K562 (cell line): ENCODE measurements at regions not wholly inside any gene's neighbourhood (a gene's known extent, or its start where the extent isn't known, plus 50 kb on each side); places are given as distances from the start of the nearest gene placed in this dataset.

Source experiments
- ATAC-seq: fragments of 200-7000 bp; cut with Tn5 transposase; 3 replicates; pipeline ENCODE4 v1.9.1; 2020; ENCODE audit warnings: moderate library complexity
- BruUV-seq: library from RNA; stranded (reverse); fragments of 400-500 nt; replicated peaks from 2 replicates; lab custom pipeline; 2021; lab: Mats Ljungman, UMichigan
- CTCF ChIA-PET: fragments of 300-600 bp; formaldehyde crosslinking; extraction: SDS; loops from one replicate; lab custom pipeline; 2021; ENCODE audit warnings: low intra/inter-chr PET ratio; lab: Yijun Ruan, JAX
- POLR2A ChIA-PET: fragments of 300-600, 350-650 bp; sonication (Branson Sonifier 250); formaldehyde crosslinking; extraction: SDS; loops from one replicate; lab custom pipeline; 2021; ENCODE audit warnings: antibody characterized with exemption, inconsistent platforms; lab: Yijun Ruan, JAX
- DNase-seq, 4 experiments: peaks; one replicate each; pipeline versions ENCODE4 v3.0.0 to v3.0.0-alpha.2; 2011 to 2018; ENCODE audit warnings: low spot score in 3 of 4, mixed read lengths in 3 of 4; ENCODE audit errors: extremely low read depth in 1 of 4
- FAIRE-seq: peaks from 2 replicates; lab custom pipeline; 2011; peaks lifted over from hg19 to GRCh38; lab: Jason Lieb, UNC
- H2AFZ ChIP-seq: 2 replicates; pipeline ENCODE4 v1.6.0; 2011; ENCODE audit warnings: low read depth, low read length, control low read depth, inconsistent platforms
- H3K27ac ChIP-seq: fragments of 200-600 bp; 3 replicates; pipeline ENCODE4 v1.8.0; 2011; ENCODE audit warnings: low read depth, mild to moderate bottlenecking, control low read depth, inconsistent platforms, low read length, moderate library complexity, mixed read lengths; ENCODE audit errors: extremely low read depth
- H3K27me3 ChIP-seq, 2 experiments: fragments of 300-600 bp in 1 of 2; 2 replicates in 1 of 2; 3 replicates in 1 of 2; pipeline versions ENCODE4 v1.6.0 to v1.8.0; 2011; ENCODE audit warnings: inconsistent platforms in 2 of 2, low read length in 2 of 2, mild to moderate bottlenecking in 1 of 2, mixed read lengths in 1 of 2, moderate library complexity in 1 of 2; ENCODE audit not compliant: control insufficient read depth in 2 of 2, insufficient read depth in 2 of 2
- H3K36me3 ChIP-seq: fragments of 300-600 bp; 3 replicates; pipeline ENCODE4 v1.8.0; 2011; ENCODE audit warnings: mild to moderate bottlenecking, low read length, inconsistent platforms; ENCODE audit not compliant: control insufficient read depth, insufficient read depth
- H3K4me1 ChIP-seq, 2 experiments: fragments of 200-600 bp in 1 of 2; replicated peaks in 1 of 2; 2 replicates in 1 of 2; 3 replicates in 1 of 2; pipeline versions ENCODE4 v1.5.1 to v1.8.0; 2011; ENCODE audit warnings: inconsistent platforms in 2 of 2, low read length in 2 of 2, mild to moderate bottlenecking in 1 of 2, mixed read lengths in 1 of 2, moderate library complexity in 1 of 2; ENCODE audit not compliant: control insufficient read depth in 2 of 2, insufficient read depth in 2 of 2
- H3K4me2 ChIP-seq: 2 replicates; pipeline ENCODE4 v1.6.1; 2011; ENCODE audit warnings: low read length, control low read depth, inconsistent platforms, mixed read lengths; ENCODE audit not compliant: insufficient read depth
- H3K4me3 ChIP-seq: fragments of 200-600 bp; sonication (generic), shearing (Covaris generic); 2 replicates; pipeline ENCODE4 v1.5.1; 2016; ENCODE audit warnings: control low read depth, inconsistent platforms
- H3K79me2 ChIP-seq: fragments of 200-600 bp; 3 replicates; pipeline ENCODE4 v1.8.0; 2011; ENCODE audit warnings: low read length, inconsistent platforms; ENCODE audit not compliant: control insufficient read depth, insufficient read depth
- H3K9ac ChIP-seq, 2 experiments: 2 replicates each; pipeline versions ENCODE4 v1.6.0 to v1.6.1; 2011; ENCODE audit warnings: low read depth in 2 of 2, low read length in 2 of 2, control low read depth in 1 of 2, inconsistent platforms in 1 of 2, mild to moderate bottlenecking in 1 of 2, mixed read lengths in 1 of 2; ENCODE audit not compliant: insufficient read depth in 1 of 2
- H3K9me1 ChIP-seq: one replicate; pipeline ENCODE4 v1.6.0; 2011; ENCODE audit warnings: inconsistent platforms, mild to moderate bottlenecking, low read length, moderate library complexity; ENCODE audit not compliant: control insufficient read depth, insufficient read depth
- H3K9me3 ChIP-seq: replicated peaks from 2 replicates; pipeline ENCODE4 v1.5.1; 2011; ENCODE audit warnings: low read depth, low read length, inconsistent platforms; ENCODE audit not compliant: control insufficient read depth, insufficient read depth
- H4K20me1 ChIP-seq: replicated peaks from 2 replicates; pipeline ENCODE4 v1.6.1; 2011; ENCODE audit warnings: low read length, inconsistent platforms, mixed read lengths; ENCODE audit not compliant: control insufficient read depth, insufficient read depth
- BRD9 ChIP-seq: fragments of 450-650 bp; IDR thresholded peaks from 2 replicates; pipeline ENCODE4 v1.6.1; 2018; ENCODE audit warnings: low read depth; ENCODE audit not compliant: partially characterized antibody
- CBX3 ChIP-seq, 2 experiments: IDR thresholded peaks; 1 replicate in 1 of 2; 2 replicates in 1 of 2; pipeline ENCODE4 v1.6.1; 2012; ENCODE audit warnings: inconsistent platforms in 2 of 2, low read length in 2 of 2, borderline replicate concordance in 1 of 2, control low read depth in 1 of 2
- CHD1 ChIP-seq: fragments of 200-600 bp; sonication (generic); IDR thresholded peaks from one replicate; pipeline ENCODE4 v1.6.1; 2012; ENCODE audit warnings: mild to moderate bottlenecking, moderate library complexity, low read length, inconsistent platforms
- ELF2 ChIP-seq: fragments of 250-450 bp; sonication (Bioruptor Pico); IDR thresholded peaks from 2 replicates; pipeline ENCODE4 v1.5.0; 2021; ENCODE audit warnings: mild to moderate bottlenecking
- HMGN3 ChIP-seq: IDR thresholded peaks from 2 replicates; pipeline ENCODE4 v1.6.1; 2011; ENCODE audit warnings: borderline replicate concordance, low read depth, mild to moderate bottlenecking, mixed read lengths, low read length; ENCODE audit not compliant: insufficient read length; ENCODE audit errors: extremely low read depth
- ILF3 ChIP-seq: fragments of 450-650 bp; IDR thresholded peaks from 2 replicates; pipeline ENCODE4 v1.6.1; 2018; ENCODE audit warnings: antibody characterized with exemption, mild to moderate bottlenecking, moderate library complexity, borderline replicate concordance
- MCM7 ChIP-seq, 2 experiments: fragments of 450-650 bp; IDR thresholded peaks; 2 replicates each; pipeline ENCODE4 v1.6.1; 2016 to 2018
- SMARCE1 ChIP-seq: fragments of 450-650 bp; IDR thresholded peaks from 2 replicates; pipeline ENCODE4 v1.7.1; 2016; ENCODE audit warnings: mild to moderate bottlenecking
- ZEB2 ChIP-seq: fragments of 450-650 bp; IDR thresholded peaks from 2 replicates; pipeline ENCODE4 v1.6.1; 2016
- ZNF133 ChIP-seq: fragments of 250-450 bp; sonication (Bioruptor Pico); IDR thresholded peaks from 2 replicates; pipeline ENCODE4 v1.4.0; 2020; ENCODE audit warnings: mild to moderate bottlenecking
- ZNF707 ChIP-seq: fragments of 250-450 bp; sonication (Bioruptor Pico); conservative IDR thresholded peaks from 2 replicates; pipeline ENCODE4 v1.8.0; 2022; ENCODE audit warnings: inconsistent platforms, mild to moderate bottlenecking, moderate library complexity
- ZZZ3 ChIP-seq: fragments of 450-650 bp; IDR thresholded peaks from 2 replicates; pipeline ENCODE4 v1.6.1; 2016; ENCODE audit warnings: antibody characterized with exemption, mild to moderate bottlenecking, moderate library complexity
- WGBS: fragments of 100-300 bp; shearing (Covaris generic); methylation state at CpG from one replicate; pipeline ENCODE4 v1.1.6; 2016; ENCODE audit warnings: low coverage, mixed read lengths; ENCODE audit not compliant: insufficient coverage; ENCODE audit errors: missing lambda C conversion rate; 5-methylcytosine and 5-hydroxymethylcytosine counted together
- in situ Hi-C: fragments of 300-500 bp; cut with MboI; formaldehyde crosslinking; loops from 4 replicates; pipeline ENCODE4 v1.15.0; 2018; ENCODE audit warnings: inconsistent platforms, mixed read lengths
- intact Hi-C: fragments of 100-400 bp; cut with micrococcal nuclease; formaldehyde crosslinking; loops from 2 replicates; pipeline ENCODE4 v1.14.2; 2022
- TF ChIP-seq, protein P1 (sequence below): sonication (generic); formaldehyde crosslinking; IDR thresholded peaks from 2 replicates; pipeline ENCODE4 v1.8.1; 2022; ENCODE audit warnings: missing genetic modification reagents
- TF ChIP-seq, protein P2 (sequence below): fragments of 200-800 bp; sonication (Bioruptor generic); IDR thresholded peaks from 2 replicates; pipeline ENCODE4 v1.6.1; 2017; ENCODE audit warnings: missing genetic modification characterization, missing compliant biosample characterization
- TF ChIP-seq, protein P3 (sequence below): fragments of 200-800 bp; sonication (Bioruptor generic); IDR thresholded peaks from 2 replicates; pipeline ENCODE4 v1.6.1; 2017; ENCODE audit warnings: missing genetic modification characterization, missing compliant biosample characterization

DNA sequence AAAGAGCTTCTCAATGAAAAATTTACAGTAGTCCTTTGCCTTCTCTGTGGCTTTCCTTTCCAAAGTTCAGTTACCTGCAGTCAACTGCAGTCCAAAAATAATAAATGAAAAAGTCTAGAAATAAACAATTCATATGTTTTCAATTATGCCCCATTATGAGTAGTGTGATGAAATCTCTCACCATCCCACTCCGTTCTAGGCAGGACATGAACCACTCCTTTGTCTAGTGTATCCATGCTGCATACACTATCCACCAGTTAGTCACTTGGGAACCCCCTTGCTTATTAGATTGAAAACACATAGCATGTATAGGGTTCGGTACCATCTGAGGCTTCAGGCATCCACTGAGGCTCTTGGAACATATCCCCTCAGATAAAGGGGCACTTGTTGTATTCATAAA lies 80.6 kb upstream of the EYA4 start:
- H4K20me1 ChIP-seq = no peaks in the 10 kb centered on the region
- no peaks in the 10 kb centered on the region for H3K9me3 ChIP-seq
- H3K4me2 ChIP-seq = no peak overlapping the region
- no peaks in the 10 kb centered on the region for H3K36me3 ChIP-seq
- H3K9ac ChIP-seq = no peak overlapping the region
- DNase-seq (no peak), ATAC-seq (no peak), FAIRE-seq (no peak)
- 0% methylated on average over 2 of the region's 2 CpGs for WGBS
- no peak overlapping the region for H3K27ac ChIP-seq
- no peaks in the 10 kb centered on the region for H3K79me2 ChIP-seq
- intact Hi-C loops = no loop called here
- ChIA-PET CTCF (no interaction called here), POLR2A (no interaction called here)
- TF ChIP-seq CBX3 (IDR thresholded peaks at IDR 0.05; ENCODE audit: borderline replicate concordance in 1 of 2, low read length in 2 of 2) (no peak), ZNF133 (CRISPR knock-in tag) (no peak), MCM7 (IDR thresholded peaks at IDR 0.05) (no peak), ILF3 (no peak), ZEB2 (no peak), ZNF707 (CRISPR knock-in tag) (no peak), ELF2 (no peak)
- no peak overlapping the region for H2AFZ ChIP-seq
- no peaks in the 10 kb centered on the region for H3K27me3 ChIP-seq
- no peaks in the 10 kb centered on the region for H3K4me1 ChIP-seq
- no peaks in the 10 kb centered on the region for H3K9me1 ChIP-seq
- in situ Hi-C loops = loop anchor here (25.0 kb wide), 1 partner anchor 927 kb away; no protein-coding TSS in a partner anchor
- no TSS peak for BruUV-seq
- H3K4me3 ChIP-seq = no peak overlapping the region

DNA sequence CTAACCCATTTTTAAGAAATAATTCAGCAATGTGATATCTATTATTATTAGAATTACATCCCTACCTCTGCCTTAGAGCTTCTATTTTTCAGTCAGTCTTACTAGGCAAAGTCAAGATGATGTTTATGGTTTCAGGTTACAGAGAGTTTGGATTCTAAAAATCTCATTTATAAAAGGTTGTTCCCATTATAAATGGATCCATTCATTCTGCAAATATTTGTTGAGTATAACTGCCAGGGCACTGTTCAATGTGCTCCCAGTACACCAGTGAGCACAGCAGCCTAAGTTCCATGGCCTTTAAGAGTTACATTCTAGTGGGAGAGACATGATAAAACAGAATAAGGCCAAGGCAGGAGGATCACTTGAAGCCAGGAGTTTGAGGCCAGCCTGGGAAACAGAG lies 75.9 kb upstream of the EYA4 start:
- DNase-seq = no peak
- Histone ChIP-seq H3K27me3 (no peaks in the 10 kb centered on the region), H3K9me1 (no peaks in the 10 kb centered on the region), H3K9me3 (no peaks in the 10 kb centered on the region; the same call in 1 of the 2 replicates), H3K4me3 (no peak overlapping the region), H3K9ac (no peak overlapping the region), H3K4me2 (no peak overlapping the region), H3K36me3 (no peaks in the 10 kb centered on the region), H2AFZ (no peak overlapping the region), H4K20me1 (no peaks in the 10 kb centered on the region), H3K4me1 (no peaks in the 10 kb centered on the region), H3K27ac (no peak overlapping the region), H3K79me2 (no peaks in the 10 kb centered on the region)
- CTCF ChIA-PET = no interaction called here
- FAIRE-seq = no peak
- ATAC-seq = no peak
- BruUV-seq = no TSS peak
- intact Hi-C loops (no loop called here), in situ Hi-C loops (loop anchor here (25.0 kb wide), 1 partner anchor 922 kb away; no protein-coding TSS in a partner anchor)
- POLR2A ChIA-PET = no interaction called here
- TF ChIP-seq, protein P1, sequence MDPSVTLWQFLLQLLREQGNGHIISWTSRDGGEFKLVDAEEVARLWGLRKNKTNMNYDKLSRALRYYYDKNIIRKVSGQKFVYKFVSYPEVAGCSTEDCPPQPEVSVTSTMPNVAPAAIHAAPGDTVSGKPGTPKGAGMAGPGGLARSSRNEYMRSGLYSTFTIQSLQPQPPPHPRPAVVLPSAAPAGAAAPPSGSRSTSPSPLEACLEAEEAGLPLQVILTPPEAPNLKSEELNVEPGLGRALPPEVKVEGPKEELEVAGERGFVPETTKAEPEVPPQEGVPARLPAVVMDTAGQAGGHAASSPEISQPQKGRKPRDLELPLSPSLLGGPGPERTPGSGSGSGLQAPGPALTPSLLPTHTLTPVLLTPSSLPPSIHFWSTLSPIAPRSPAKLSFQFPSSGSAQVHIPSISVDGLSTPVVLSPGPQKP (CRISPR knock-in tag) = no peak
- TF ChIP-seq ZZZ3 (no peak), CHD1 (no peak), BRD9 (no peak), SMARCE1 (no peak), HMGN3 (no peak)
- TF ChIP-seq, protein P2, sequence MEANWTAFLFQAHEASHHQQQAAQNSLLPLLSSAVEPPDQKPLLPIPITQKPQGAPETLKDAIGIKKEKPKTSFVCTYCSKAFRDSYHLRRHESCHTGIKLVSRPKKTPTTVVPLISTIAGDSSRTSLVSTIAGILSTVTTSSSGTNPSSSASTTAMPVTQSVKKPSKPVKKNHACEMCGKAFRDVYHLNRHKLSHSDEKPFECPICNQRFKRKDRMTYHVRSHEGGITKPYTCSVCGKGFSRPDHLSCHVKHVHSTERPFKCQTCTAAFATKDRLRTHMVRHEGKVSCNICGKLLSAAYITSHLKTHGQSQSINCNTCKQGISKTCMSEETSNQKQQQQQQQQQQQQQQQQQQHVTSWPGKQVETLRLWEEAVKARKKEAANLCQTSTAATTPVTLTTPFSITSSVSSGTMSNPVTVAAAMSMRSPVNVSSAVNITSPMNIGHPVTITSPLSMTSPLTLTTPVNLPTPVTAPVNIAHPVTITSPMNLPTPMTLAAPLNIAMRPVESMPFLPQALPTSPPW (CRISPR knock-in tag) = no peak
- TF ChIP-seq, protein P3, sequence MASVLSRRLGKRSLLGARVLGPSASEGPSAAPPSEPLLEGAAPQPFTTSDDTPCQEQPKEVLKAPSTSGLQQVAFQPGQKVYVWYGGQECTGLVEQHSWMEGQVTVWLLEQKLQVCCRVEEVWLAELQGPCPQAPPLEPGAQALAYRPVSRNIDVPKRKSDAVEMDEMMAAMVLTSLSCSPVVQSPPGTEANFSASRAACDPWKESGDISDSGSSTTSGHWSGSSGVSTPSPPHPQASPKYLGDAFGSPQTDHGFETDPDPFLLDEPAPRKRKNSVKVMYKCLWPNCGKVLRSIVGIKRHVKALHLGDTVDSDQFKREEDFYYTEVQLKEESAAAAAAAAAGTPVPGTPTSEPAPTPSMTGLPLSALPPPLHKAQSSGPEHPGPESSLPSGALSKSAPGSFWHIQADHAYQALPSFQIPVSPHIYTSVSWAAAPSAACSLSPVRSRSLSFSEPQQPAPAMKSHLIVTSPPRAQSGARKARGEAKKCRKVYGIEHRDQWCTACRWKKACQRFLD (CRISPR knock-in tag) = no peak
